HCT116 (cell line): ENCODE measurements at regions not wholly inside any gene's neighbourhood (a gene's known extent, or its start where the extent isn't known, plus 50 kb on each side); places are given as distances from the start of the nearest gene placed in this dataset.
"Not testable (repeated sequence)": the region's sequence is repeated elsewhere in the genome, so short reads cannot be mapped to it uniquely, and the experiment has no call there.

ENCODE experiments used
- ATF3 ChIP-seq: IDR thresholded peaks from 2 replicates; pipeline ENCODE4 v1.6.1; 2012
- CEBPB ChIP-seq: IDR thresholded peaks from 2 replicates; pipeline ENCODE4 v1.6.1; 2012; ENCODE audit warnings: low read depth
- CTCF ChIP-seq, 3 experiments: fragments of 200-600 bp in 1 of 3; sonication (generic) in 1 of 3; IDR thresholded peaks in 2 of 3; conservative IDR thresholded peaks in 1 of 3; 2 replicates each; pipeline ENCODE4 v1.5.1; 2012 to 2017; ENCODE audit warnings: low read depth in 2 of 3, low read length in 2 of 3, antibody characterized with exemption in 1 of 3, borderline replicate concordance in 1 of 3, control low read depth in 1 of 3, mild to moderate bottlenecking in 1 of 3, mixed read lengths in 1 of 3, mixed run types in 1 of 3, moderate library complexity in 1 of 3; ENCODE audit not compliant: insufficient read depth in 1 of 3
- EZH2phosphoT487 ChIP-seq: fragments of 200-600 bp; IDR thresholded peaks from 2 replicates; pipeline ENCODE4 v1.6.1; 2018; ENCODE audit warnings: antibody characterized with exemption, borderline replicate concordance
- POLR2A ChIP-seq: IDR thresholded peaks from 2 replicates; pipeline ENCODE4 v1.7.0; 2011; ENCODE audit warnings: borderline replicate concordance; ENCODE audit not compliant: insufficient read depth, insufficient read length; ENCODE audit errors: extremely low read depth
- RAD21 ChIP-seq: IDR thresholded peaks from 2 replicates; pipeline ENCODE4 v1.6.1; 2012; ENCODE audit warnings: low read depth, mild to moderate bottlenecking
- REST ChIP-seq: IDR thresholded peaks from 2 replicates; pipeline ENCODE4 v1.6.1; 2012; ENCODE audit warnings: low read depth
- SIN3A ChIP-seq: IDR thresholded peaks from 2 replicates; pipeline ENCODE4 v1.6.1; 2012; ENCODE audit warnings: low read depth
- SP1 ChIP-seq: IDR thresholded peaks from 2 replicates; pipeline ENCODE4 v1.6.1; 2012; ENCODE audit warnings: low read depth
- TCF7L2 ChIP-seq: IDR thresholded peaks from 2 replicates; pipeline ENCODE4 v1.7.0; 2011; ENCODE audit warnings: borderline replicate concordance, inconsistent platforms; ENCODE audit not compliant: insufficient read depth, insufficient read length; ENCODE audit errors: extremely low read depth

- TF ChIP-seq CTCF (IDR thresholded peaks at IDR 0.05 in 2 of 3, conservative IDR thresholded peaks at IDR 0.05 in 1 of 3; ENCODE audit: borderline replicate concordance in 1 of 3, insufficient read depth in 1 of 3, low read depth in 2 of 3, low read length in 2 of 3); REST; TCF7L2; POLR2A; RAD21; SP1; CEBPB; SIN3A; ATF3; EZH2phosphoT487: not testable (repeated sequence)
Observed at GRCh38 chr20:25997367-25998038, 300.9 kb upstream of the ZNF337 start.
